ENCODE measurements at regions not wholly inside any gene's neighbourhood (a gene's known extent, or its start where the extent isn't known, plus 50 kb on each side); places are given as distances from the start of the nearest gene placed in this dataset.

DNA sequence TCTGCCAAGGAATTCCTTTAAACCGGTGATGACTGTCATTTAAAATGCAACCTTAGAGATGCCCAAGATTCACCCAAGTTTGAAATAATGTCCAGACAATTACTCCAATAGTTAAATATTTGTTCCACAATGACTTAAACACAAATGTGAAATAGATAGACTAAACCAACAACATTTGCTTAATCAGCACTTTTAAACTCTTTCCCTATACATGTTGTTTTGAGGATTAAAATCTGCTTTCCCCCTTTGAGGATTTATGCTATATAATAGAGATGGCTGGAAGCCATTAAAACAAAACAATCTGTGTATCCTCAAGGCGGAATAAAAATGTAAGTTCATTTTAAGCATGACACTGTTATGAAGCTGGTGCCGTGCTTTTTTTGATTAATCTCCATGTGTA, 297.8 kb upstream of the RSPO3 start:
- CTCF ChIA-PET, result no interaction called here
- no peak overlapping the region for H3K4me3 Mint-ChIP-seq
- H3K9me3 Mint-ChIP-seq, result no peaks in the 10 kb centered on the region
- H3K27ac Mint-ChIP-seq, result no peak overlapping the region
- TF ChIP-seq, protein P1, sequence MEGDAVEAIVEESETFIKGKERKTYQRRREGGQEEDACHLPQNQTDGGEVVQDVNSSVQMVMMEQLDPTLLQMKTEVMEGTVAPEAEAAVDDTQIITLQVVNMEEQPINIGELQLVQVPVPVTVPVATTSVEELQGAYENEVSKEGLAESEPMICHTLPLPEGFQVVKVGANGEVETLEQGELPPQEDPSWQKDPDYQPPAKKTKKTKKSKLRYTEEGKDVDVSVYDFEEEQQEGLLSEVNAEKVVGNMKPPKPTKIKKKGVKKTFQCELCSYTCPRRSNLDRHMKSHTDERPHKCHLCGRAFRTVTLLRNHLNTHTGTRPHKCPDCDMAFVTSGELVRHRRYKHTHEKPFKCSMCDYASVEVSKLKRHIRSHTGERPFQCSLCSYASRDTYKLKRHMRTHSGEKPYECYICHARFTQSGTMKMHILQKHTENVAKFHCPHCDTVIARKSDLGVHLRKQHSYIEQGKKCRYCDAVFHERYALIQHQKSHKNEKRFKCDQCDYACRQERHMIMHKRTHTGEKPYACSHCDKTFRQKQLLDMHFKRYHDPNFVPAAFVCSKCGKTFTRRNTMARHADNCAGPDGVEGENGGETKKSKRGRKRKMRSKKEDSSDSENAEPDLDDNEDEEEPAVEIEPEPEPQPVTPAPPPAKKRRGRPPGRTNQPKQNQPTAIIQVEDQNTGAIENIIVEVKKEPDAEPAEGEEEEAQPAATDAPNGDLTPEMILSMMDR (IDR thresholded peaks at IDR 0.05), result no peak
- TF ChIP-seq KAT7 (CRISPR knock-in tag; IDR thresholded peaks at IDR 0.05; ENCODE audit: borderline replicate concordance), result no peak
- no peak for TF ChIP-seq ZNF396 (CRISPR knock-in tag; IDR thresholded peaks at IDR 0.05; ENCODE audit: borderline replicate concordance)
- TF ChIP-seq, protein P2, sequence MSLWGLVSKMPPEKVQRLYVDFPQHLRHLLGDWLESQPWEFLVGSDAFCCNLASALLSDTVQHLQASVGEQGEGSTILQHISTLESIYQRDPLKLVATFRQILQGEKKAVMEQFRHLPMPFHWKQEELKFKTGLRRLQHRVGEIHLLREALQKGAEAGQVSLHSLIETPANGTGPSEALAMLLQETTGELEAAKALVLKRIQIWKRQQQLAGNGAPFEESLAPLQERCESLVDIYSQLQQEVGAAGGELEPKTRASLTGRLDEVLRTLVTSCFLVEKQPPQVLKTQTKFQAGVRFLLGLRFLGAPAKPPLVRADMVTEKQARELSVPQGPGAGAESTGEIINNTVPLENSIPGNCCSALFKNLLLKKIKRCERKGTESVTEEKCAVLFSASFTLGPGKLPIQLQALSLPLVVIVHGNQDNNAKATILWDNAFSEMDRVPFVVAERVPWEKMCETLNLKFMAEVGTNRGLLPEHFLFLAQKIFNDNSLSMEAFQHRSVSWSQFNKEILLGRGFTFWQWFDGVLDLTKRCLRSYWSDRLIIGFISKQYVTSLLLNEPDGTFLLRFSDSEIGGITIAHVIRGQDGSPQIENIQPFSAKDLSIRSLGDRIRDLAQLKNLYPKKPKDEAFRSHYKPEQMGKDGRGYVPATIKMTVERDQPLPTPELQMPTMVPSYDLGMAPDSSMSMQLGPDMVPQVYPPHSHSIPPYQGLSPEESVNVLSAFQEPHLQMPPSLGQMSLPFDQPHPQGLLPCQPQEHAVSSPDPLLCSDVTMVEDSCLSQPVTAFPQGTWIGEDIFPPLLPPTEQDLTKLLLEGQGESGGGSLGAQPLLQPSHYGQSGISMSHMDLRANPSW (CRISPR knock-in tag; conservative IDR thresholded peaks at IDR 0.05; ENCODE audit: low read depth), result no peak
- TF ChIP-seq, protein P3, sequence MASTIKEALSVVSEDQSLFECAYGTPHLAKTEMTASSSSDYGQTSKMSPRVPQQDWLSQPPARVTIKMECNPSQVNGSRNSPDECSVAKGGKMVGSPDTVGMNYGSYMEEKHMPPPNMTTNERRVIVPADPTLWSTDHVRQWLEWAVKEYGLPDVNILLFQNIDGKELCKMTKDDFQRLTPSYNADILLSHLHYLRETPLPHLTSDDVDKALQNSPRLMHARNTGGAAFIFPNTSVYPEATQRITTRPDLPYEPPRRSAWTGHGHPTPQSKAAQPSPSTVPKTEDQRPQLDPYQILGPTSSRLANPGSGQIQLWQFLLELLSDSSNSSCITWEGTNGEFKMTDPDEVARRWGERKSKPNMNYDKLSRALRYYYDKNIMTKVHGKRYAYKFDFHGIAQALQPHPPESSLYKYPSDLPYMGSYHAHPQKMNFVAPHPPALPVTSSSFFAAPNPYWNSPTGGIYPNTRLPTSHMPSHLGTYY (CRISPR knock-in tag; IDR thresholded peaks at IDR 0.05), result no peak
- no peak for TF ChIP-seq ZNF423 (CRISPR knock-in tag; IDR thresholded peaks at IDR 0.05)
- TF ChIP-seq TEAD1 (CRISPR knock-in tag; IDR thresholded peaks at IDR 0.05), result no peak
- TF ChIP-seq SMAD3 (CRISPR knock-in tag; IDR thresholded peaks at IDR 0.05; ENCODE audit: borderline replicate concordance), result no peak
- TF ChIP-seq ZNF425 (CRISPR knock-in tag; conservative IDR thresholded peaks at IDR 0.05), result no peak
- TF ChIP-seq, protein P4, sequence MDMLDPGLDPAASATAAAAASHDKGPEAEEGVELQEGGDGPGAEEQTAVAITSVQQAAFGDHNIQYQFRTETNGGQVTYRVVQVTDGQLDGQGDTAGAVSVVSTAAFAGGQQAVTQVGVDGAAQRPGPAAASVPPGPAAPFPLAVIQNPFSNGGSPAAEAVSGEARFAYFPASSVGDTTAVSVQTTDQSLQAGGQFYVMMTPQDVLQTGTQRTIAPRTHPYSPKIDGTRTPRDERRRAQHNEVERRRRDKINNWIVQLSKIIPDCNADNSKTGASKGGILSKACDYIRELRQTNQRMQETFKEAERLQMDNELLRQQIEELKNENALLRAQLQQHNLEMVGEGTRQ (CRISPR knock-in tag; IDR thresholded peaks at IDR 0.05), result no peak
- no peak for TF ChIP-seq MAX (CRISPR knock-in tag; IDR thresholded peaks at IDR 0.05)
- ATAC-seq (no peak), DNase-seq (ENCODE audit: low spot score) (no peak)
- no peaks in the 10 kb centered on the region for H3K36me3 Mint-ChIP-seq
- H3K27me3 Mint-ChIP-seq (ENCODE audit: low read depth), result no peaks in the 10 kb centered on the region
- peaks cover 14% of the 10 kb centered on the region for H3K4me1 Mint-ChIP-seq
- POLR2A ChIA-PET, result no interaction called here

- H3K36me3 Mint-ChIP-seq, result no peaks in the 10 kb centered on the region
- POLR2A ChIA-PET, result no interaction called here
- no peak for TF ChIP-seq ZNF281 (CRISPR knock-in tag; IDR thresholded peaks at IDR 0.05)
- TF ChIP-seq, protein P5, sequence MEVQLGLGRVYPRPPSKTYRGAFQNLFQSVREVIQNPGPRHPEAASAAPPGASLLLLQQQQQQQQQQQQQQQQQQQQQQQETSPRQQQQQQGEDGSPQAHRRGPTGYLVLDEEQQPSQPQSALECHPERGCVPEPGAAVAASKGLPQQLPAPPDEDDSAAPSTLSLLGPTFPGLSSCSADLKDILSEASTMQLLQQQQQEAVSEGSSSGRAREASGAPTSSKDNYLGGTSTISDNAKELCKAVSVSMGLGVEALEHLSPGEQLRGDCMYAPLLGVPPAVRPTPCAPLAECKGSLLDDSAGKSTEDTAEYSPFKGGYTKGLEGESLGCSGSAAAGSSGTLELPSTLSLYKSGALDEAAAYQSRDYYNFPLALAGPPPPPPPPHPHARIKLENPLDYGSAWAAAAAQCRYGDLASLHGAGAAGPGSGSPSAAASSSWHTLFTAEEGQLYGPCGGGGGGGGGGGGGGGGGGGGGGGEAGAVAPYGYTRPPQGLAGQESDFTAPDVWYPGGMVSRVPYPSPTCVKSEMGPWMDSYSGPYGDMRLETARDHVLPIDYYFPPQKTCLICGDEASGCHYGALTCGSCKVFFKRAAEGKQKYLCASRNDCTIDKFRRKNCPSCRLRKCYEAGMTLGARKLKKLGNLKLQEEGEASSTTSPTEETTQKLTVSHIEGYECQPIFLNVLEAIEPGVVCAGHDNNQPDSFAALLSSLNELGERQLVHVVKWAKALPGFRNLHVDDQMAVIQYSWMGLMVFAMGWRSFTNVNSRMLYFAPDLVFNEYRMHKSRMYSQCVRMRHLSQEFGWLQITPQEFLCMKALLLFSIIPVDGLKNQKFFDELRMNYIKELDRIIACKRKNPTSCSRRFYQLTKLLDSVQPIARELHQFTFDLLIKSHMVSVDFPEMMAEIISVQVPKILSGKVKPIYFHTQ (CRISPR knock-in tag; IDR thresholded peaks at IDR 0.05), result no peak
- no peak for TF ChIP-seq ZNF219 (CRISPR knock-in tag; IDR thresholded peaks at IDR 0.05; ENCODE audit: borderline replicate concordance)
- no peak for TF ChIP-seq RORB (CRISPR knock-in tag; IDR thresholded peaks at IDR 0.05)
- TF ChIP-seq CBFB (CRISPR knock-in tag; IDR thresholded peaks at IDR 0.05; ENCODE audit: low read depth), result no peak
- no peak for TF ChIP-seq MAX (CRISPR knock-in tag; IDR thresholded peaks at IDR 0.05)
- TF ChIP-seq ATF1 (CRISPR knock-in tag; IDR thresholded peaks at IDR 0.05), result no peak
- TF ChIP-seq TEAD1 (CRISPR knock-in tag; IDR thresholded peaks at IDR 0.05), result no peak
- TF ChIP-seq ZBTB43 (CRISPR knock-in tag; IDR thresholded peaks at IDR 0.05), result no peak
These were observed 296.8 kb upstream of the RSPO3 start for GRCh38 chr6:126821706-126822105.

More at GRCh38 chr6:126821706-126822105, 296.8 kb upstream of the RSPO3 start:
- H3K27ac Mint-ChIP-seq, result no peak overlapping the region
- DNase-seq (ENCODE audit: low spot score), result no peak
- no peaks in the 10 kb centered on the region for H3K27me3 Mint-ChIP-seq (ENCODE audit: low read depth)
- no peak overlapping the region for H3K4me3 Mint-ChIP-seq
- H3K4me1 Mint-ChIP-seq, result peaks cover 14% of the 10 kb centered on the region
- CTCF ChIA-PET, result no interaction called here
- no peaks in the 10 kb centered on the region for H3K9me3 Mint-ChIP-seq
- no peak for ATAC-seq

All from WTC11 (cell line).